ENCODE measurements at regions not wholly inside any gene's neighbourhood (a gene's known extent, or its start where the extent isn't known, plus 50 kb on each side); places are given as distances from the start of the nearest gene placed in this dataset.

GRCh38 chr7:21253740-21254687, 173.9 kb upstream of the SP4 start:
- Histone ChIP-seq H3K4me3 (ENCODE audit: insufficient read depth, low read depth, low read length) (no peak overlapping the region), H2BK15ac (ENCODE audit: low read depth, low read length) (no peak overlapping the region), H3K4me2 (ENCODE audit: low read depth, low read length) (no peak overlapping the region; the same call in 1 of the 2 replicates), H4K8ac (ENCODE audit: low read depth in 2 of 2, low read length in 2 of 2) (no peak overlapping the region), H4K91ac (ENCODE audit: insufficient read depth, low read depth, low read length) (no peak overlapping the region), H4K20me1 (ENCODE audit: insufficient read depth, low read length) (no peaks in the 10 kb centered on the region), H3K27ac (ENCODE audit: insufficient read depth, low read length) (no peak overlapping the region), H3K79me1 (ENCODE audit: low read depth in 1 of 2, low read length in 2 of 2) (no peaks in the 10 kb centered on the region), H3K9me3 (ENCODE audit: control insufficient read depth, insufficient read depth, low read length) (no peaks in the 10 kb centered on the region), H2BK5ac (ENCODE audit: low read depth, low read length, poor library complexity, severe bottlenecking) (no peak overlapping the region), H2BK20ac (ENCODE audit: low read depth, low read length) (no peak overlapping the region), H2BK120ac (ENCODE audit: low read depth, low read length) (no peak overlapping the region), H3K23ac (ENCODE audit: low read depth, low read length) (no peak overlapping the region), H3K14ac (replicated peaks; ENCODE audit: low read depth, low read length) (no peak overlapping the region), H2AFZ (replicated peaks; ENCODE audit: low read length, poor library complexity) (no peak overlapping the region), H3K4ac (ENCODE audit: low read depth, low read length) (no peak overlapping the region), H3K36me3 (ENCODE audit: control insufficient read depth, insufficient read depth, low read length) (no peaks in the 10 kb centered on the region), H3K56ac (ENCODE audit: extremely low read depth, insufficient read depth, low read length) (no peak overlapping the region), H2AK5ac (ENCODE audit: low read depth, low read length) (no peak overlapping the region), H3K27me3 (ENCODE audit: control insufficient read depth, insufficient read depth, low read length) (no peaks in the 10 kb centered on the region), H3K9ac (ENCODE audit: low read depth, low read length) (no peak overlapping the region), H3K4me1 (ENCODE audit: control insufficient read depth, insufficient read depth, low read length) (no peaks in the 10 kb centered on the region), H4K5ac (ENCODE audit: low read depth, low read length) (no peak overlapping the region), H2AK9ac (replicated peaks; ENCODE audit: low read depth, low read length, poor library complexity) (no peak overlapping the region), H3K9me1 (ENCODE audit: insufficient read depth, low read length) (no peaks in the 10 kb centered on the region), H3K18ac (ENCODE audit: low read depth, low read length) (no peak overlapping the region)
- CTCF ChIA-PET: interaction anchor here (0.6 kb wide), 1 partner anchor 1502 kb away, joined by 3 read pairs; no protein-coding TSS in a partner anchor
- POLR2A ChIA-PET (ENCODE audit: unreplicated experiment): interaction anchor here (0.6 kb wide), 1 partner anchor 84 kb away, joined by 3 read pairs; no protein-coding TSS in a partner anchor
- no TSS peak for BruUV-seq (replicated peaks)
- DNase-seq: peak; percentile 26
- dilution Hi-C loops (cut with HindIII; ENCODE audit: low sequenced_read_pairs, unreplicated experiment) (no loop called here), intact Hi-C loops (cut with micrococcal nuclease) (loop anchor here (2.0 kb wide), 2 partner anchors 475 to 1507 kb away; no protein-coding TSS in a partner anchor), in situ Hi-C loops (cut with MboI; ENCODE audit: low sequenced_read_pairs) (loop anchor here (10.0 kb wide), 1 partner anchor 751 kb away; no protein-coding TSS in a partner anchor)
- peak; percentile 69; the same call in 1 of the 2 replicates for ATAC-seq (ENCODE audit: low read depth)
- no CpG with 5 or more reads among the region's 18 CpGs for WGBS, 2 experiments (ENCODE audit: extremely low coverage in 2 of 2, insufficient read length in 1 of 2)
- TF ChIP-seq POLR2A (IDR thresholded peaks at IDR 0.05; ENCODE audit: low read depth, low read length): no peak
- TF ChIP-seq ELK1 (IDR thresholded peaks at IDR 0.05; ENCODE audit: borderline replicate concordance, low read depth, low read length): no peak
- TF ChIP-seq RCOR1 (IDR thresholded peaks at IDR 0.05; ENCODE audit: insufficient replicate concordance, low read length): no peak
- TF ChIP-seq CHD1 (IDR thresholded peaks at IDR 0.05; ENCODE audit: low read depth, low read length): no peak
- TF ChIP-seq MAFK (IDR thresholded peaks at IDR 0.05; ENCODE audit: low read depth, low read length): no peak
- peak; percentile 34; the same call in 1 of the 2 replicates for TF ChIP-seq RAD21 (IDR thresholded peaks at IDR 0.05; ENCODE audit: low read length)
- peak; percentile 10; the same call in 1 of the 2 replicates for TF ChIP-seq SMC3 (IDR thresholded peaks at IDR 0.05; ENCODE audit: low read depth, low read length)
- peak; percentile 51 for TF ChIP-seq CTCF (conservative IDR thresholded peaks at IDR 0.05; ENCODE audit: low read depth, low read length)
- TF ChIP-seq MXI1 (IDR thresholded peaks at IDR 0.05; ENCODE audit: borderline replicate concordance, low read depth, low read length): no peak
